ENCODE measurements at regions not wholly inside any gene's neighbourhood (a gene's known extent, or its start where the extent isn't known, plus 50 kb on each side); places are given as distances from the start of the nearest gene placed in this dataset.

GRCh38 chr11:98130117-98130625 is 890.6 kb upstream of the CNTN5 start:
- CTCF ChIA-PET, result no interaction called here
- RAD21 ChIA-PET (ENCODE audit: unreplicated experiment), result no interaction called here
- H3K36me3 ChIP-seq (ENCODE audit: control insufficient read depth in 2 of 2, insufficient read depth in 2 of 2, low read length in 1 of 2), result no peaks in the 10 kb centered on the region
- no peaks in the 10 kb centered on the region for H3K27me3 ChIP-seq (replicated peaks in 1 of 2; ENCODE audit: control insufficient read depth in 2 of 2, insufficient read depth in 2 of 2, low read length in 1 of 2)
- H3K9ac ChIP-seq (ENCODE audit: control insufficient read depth, insufficient read depth, low read length), result no peak overlapping the region
- intact Hi-C loops (cut with micrococcal nuclease; ENCODE audit: unreplicated experiment) (no loop called here), in situ Hi-C loops (cut with MboI) (no loop called here)
- POLR2A ChIA-PET, result no interaction called here
- no peaks in the 10 kb centered on the region for H4K20me1 ChIP-seq (ENCODE audit: control insufficient read depth, insufficient read depth)
- SMC1A ChIA-PET (ENCODE audit: uncharacterized antibody, unreplicated experiment), result no interaction called here
- H3K79me2 ChIP-seq (ENCODE audit: control insufficient read depth, insufficient read depth, low read length), result no peaks in the 10 kb centered on the region
- no peak for ATAC-seq
- DNase-seq (ENCODE audit: low read depth, low spot score), result no peak
- H3K27ac ChIP-seq (ENCODE audit: control insufficient read depth, insufficient read depth), result no peak overlapping the region
- H3K9me3 ChIP-seq (replicated peaks; ENCODE audit: control insufficient read depth, insufficient read depth, low read length), result no peaks in the 10 kb centered on the region
- FAIRE-seq, result no peak
- BruUV-seq (replicated peaks), result no TSS peak
- no peak overlapping the region for H3K4me2 ChIP-seq (ENCODE audit: control insufficient read depth, insufficient read depth)
- H2AFZ ChIP-seq (ENCODE audit: control insufficient read depth, low read depth, low read length), result no peak overlapping the region
- H3K4me1 ChIP-seq (ENCODE audit: control insufficient read depth, insufficient read depth, low read length), result no peaks in the 10 kb centered on the region
- no peak overlapping the region for H3K4me3 ChIP-seq
- TF ChIP-seq ZBTB11 (CRISPR knock-in tag; IDR thresholded peaks at IDR 0.05) (no peak), GABPA (IDR thresholded peaks at IDR 0.05; ENCODE audit: low read depth) (no peak), RB1 (IDR thresholded peaks at IDR 0.05; ENCODE audit: borderline replicate concordance) (no peak), LARP7 (IDR thresholded peaks at IDR 0.05) (no peak), NKRF (conservative IDR thresholded peaks at IDR 0.05) (no peak), ZBTB33 (IDR thresholded peaks at IDR 0.05) (no peak), ZNF24 (IDR thresholded peaks at IDR 0.05) (no peak), MTA3 (IDR thresholded peaks at IDR 0.05; ENCODE audit: borderline replicate concordance, low read length) (no peak), ZNF384 (IDR thresholded peaks at IDR 0.05; ENCODE audit: borderline replicate concordance, low read depth, low read length) (no peak), ZNF274 (IDR thresholded peaks at IDR 0.05; ENCODE audit: insufficient read depth, insufficient read length) (no peak)
- TF ChIP-seq, protein P1, sequence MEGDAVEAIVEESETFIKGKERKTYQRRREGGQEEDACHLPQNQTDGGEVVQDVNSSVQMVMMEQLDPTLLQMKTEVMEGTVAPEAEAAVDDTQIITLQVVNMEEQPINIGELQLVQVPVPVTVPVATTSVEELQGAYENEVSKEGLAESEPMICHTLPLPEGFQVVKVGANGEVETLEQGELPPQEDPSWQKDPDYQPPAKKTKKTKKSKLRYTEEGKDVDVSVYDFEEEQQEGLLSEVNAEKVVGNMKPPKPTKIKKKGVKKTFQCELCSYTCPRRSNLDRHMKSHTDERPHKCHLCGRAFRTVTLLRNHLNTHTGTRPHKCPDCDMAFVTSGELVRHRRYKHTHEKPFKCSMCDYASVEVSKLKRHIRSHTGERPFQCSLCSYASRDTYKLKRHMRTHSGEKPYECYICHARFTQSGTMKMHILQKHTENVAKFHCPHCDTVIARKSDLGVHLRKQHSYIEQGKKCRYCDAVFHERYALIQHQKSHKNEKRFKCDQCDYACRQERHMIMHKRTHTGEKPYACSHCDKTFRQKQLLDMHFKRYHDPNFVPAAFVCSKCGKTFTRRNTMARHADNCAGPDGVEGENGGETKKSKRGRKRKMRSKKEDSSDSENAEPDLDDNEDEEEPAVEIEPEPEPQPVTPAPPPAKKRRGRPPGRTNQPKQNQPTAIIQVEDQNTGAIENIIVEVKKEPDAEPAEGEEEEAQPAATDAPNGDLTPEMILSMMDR (IDR thresholded peaks at IDR 0.05 in 2 of 3, conservative IDR thresholded peaks at IDR 0.05 in 1 of 3; ENCODE audit: control insufficient read depth in 2 of 3, extremely low read depth in 1 of 3, insufficient read depth in 1 of 3, low read depth in 3 of 3, low read length in 3 of 3), result no peak
- TF ChIP-seq, protein P2, sequence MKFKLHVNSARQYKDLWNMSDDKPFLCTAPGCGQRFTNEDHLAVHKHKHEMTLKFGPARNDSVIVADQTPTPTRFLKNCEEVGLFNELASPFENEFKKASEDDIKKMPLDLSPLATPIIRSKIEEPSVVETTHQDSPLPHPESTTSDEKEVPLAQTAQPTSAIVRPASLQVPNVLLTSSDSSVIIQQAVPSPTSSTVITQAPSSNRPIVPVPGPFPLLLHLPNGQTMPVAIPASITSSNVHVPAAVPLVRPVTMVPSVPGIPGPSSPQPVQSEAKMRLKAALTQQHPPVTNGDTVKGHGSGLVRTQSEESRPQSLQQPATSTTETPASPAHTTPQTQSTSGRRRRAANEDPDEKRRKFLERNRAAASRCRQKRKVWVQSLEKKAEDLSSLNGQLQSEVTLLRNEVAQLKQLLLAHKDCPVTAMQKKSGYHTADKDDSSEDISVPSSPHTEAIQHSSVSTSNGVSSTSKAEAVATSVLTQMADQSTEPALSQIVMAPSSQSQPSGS (IDR thresholded peaks at IDR 0.05; ENCODE audit: low read length), result no peak
- TF ChIP-seq, protein P3, sequence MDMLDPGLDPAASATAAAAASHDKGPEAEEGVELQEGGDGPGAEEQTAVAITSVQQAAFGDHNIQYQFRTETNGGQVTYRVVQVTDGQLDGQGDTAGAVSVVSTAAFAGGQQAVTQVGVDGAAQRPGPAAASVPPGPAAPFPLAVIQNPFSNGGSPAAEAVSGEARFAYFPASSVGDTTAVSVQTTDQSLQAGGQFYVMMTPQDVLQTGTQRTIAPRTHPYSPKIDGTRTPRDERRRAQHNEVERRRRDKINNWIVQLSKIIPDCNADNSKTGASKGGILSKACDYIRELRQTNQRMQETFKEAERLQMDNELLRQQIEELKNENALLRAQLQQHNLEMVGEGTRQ (IDR thresholded peaks at IDR 0.05; ENCODE audit: borderline replicate concordance, low read depth, low read length), result no peak

Measured in GM12878 (cell line).